ENCODE measurements at regions not wholly inside any gene's neighbourhood (a gene's known extent, or its start where the extent isn't known, plus 50 kb on each side); places are given as distances from the start of the nearest gene placed in this dataset.

GRCh38 chr19:28601723-28602440, 611.1 kb downstream of the UQCRFS1 start:
- TF ChIP-seq CTCF (IDR thresholded peaks at IDR 0.05) (no peak), POLR2A (IDR thresholded peaks at IDR 0.05) (no peak)
